M059J (cell line): ENCODE measurements at regions not wholly inside any gene's neighbourhood (a gene's known extent, or its start where the extent isn't known, plus 50 kb on each side); places are given as distances from the start of the nearest gene placed in this dataset.

Experiments
- DNase-seq: peaks from one replicate; pipeline ENCODE4 v3.0.0-alpha.2; 2012; ENCODE audit warnings: low read depth

DNA sequence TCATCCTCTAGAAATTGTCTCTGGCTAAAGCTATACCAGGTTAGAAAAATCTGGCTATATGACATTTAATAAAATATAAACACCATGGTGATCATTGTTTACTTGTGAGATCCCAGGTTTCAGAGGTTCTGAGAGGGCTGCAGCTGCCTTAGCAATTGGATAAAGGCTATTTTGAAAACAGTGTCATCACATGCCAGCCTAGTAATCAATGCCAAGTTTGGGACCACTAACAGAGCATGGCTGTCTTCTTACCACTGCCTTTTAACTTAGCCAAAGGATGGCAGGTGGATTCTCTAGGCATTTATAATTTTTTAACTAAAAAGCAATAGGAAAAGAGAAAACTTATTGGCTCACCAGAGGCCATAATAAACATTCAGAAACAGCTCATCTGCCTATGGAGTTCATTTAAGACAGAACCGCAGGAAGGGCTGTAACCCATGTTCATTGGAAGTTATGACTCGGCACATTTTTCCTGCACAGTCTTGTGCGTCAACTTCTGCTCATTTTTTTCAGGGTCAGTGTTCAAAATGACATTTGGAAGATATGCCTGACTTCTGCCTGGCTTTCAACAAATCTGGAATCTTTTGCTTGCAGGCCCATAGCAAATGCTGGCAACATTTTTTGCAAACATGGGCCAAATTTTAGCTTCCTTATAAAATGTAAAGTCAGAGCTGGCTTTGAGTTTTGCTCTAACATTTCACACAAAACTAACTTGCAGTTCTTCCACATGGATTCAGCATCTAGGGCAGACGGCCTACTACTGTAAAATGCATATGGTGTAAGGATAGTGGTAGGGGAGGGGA is 476.0 kb upstream of the TBL1XR1 start:
- DNase-seq: peak; percentile 78

GRCh38 chr3:177674186-177674585 is 476.9 kb upstream of the TBL1XR1 start:
- no peak for DNase-seq

- no peak for DNase-seq
Measured at GRCh38 chr3:177676148-177676547, 478.9 kb upstream of the TBL1XR1 start.

- no peak for DNase-seq
Measured at GRCh38 chr3:177676947-177677587, 479.8 kb upstream of the TBL1XR1 start.

DNA sequence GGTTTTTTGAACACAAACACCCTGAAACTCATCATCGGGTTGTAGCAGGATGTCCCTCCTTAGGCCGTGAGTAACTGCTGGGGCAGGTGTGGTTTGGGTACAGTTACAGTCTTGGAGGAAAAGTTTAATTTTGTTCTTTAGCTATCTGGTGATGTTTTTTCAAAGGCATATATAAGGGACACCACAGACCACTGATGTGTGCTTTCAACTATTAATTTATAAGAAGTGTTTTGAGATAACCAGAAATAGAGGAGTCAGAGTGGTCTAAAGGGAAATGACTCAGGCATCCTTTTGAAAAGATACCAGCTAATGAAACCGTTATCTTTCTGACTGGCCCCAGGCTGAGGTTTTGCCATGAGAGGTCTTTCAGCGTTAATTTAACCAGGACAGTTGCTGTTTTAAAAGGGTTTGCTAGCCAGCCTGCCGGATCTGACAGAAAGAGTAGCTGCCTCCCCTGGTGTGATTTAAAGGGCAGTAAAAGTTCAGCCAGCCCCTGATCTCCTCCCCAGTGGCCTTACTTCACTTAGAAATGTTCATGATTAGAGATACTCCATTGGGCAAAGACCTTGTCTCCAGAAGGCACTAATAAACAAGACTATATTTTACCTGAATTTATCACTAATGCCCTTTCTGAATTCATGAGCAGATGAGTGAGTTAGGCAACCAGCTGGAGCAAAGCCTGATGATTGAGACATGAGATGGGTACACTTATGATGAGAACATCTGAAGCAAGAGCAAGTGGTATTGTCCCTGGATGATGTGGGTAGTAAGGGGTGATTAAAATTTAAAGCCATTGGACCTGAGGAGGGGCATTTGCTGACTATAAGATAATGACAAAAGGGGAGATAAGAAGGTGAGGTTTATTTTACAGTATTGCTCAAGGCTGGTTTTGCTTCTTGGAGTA is 482.5 kb upstream of the TBL1XR1 start:
- DNase-seq: peak; percentile 96

DNA sequence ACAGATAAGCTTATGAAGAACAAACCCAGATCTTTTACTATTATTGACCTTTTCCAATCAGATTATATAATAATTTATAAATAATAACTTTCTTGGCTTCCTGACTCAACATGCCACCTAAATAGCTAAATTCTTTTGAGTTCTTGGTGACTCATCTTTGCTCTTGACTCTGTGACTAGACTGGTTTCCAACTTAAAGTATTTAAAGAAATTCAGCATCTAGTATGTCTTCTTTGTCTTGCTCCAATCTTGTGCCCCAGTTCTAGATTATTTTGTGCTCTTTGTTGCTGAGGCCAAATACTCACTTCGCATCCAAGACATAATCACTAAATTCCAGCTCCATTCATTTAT is 483.2 kb upstream of the TBL1XR1 start:
- DNase-seq: peak; percentile 77

DNA sequence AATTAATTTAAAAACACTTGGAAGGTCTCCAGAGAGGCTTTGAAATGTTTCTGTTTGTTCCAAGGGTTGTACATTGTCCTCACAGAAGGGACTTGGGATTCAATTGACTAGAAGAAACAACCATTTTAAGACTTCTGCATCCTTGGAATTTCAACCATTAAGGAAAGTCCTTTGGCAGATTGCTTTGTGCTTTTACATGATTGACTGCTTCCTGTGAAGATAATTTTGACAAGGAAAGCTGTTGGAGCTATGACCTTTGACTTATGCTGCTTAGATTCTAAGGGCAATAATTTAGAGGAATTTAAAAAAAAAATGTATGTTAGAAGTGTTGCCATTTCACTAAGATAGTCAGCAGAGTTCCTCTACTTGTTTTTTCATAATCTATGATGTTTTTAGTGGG is 483.9 kb upstream of the TBL1XR1 start:
- no peak for DNase-seq

DNA sequence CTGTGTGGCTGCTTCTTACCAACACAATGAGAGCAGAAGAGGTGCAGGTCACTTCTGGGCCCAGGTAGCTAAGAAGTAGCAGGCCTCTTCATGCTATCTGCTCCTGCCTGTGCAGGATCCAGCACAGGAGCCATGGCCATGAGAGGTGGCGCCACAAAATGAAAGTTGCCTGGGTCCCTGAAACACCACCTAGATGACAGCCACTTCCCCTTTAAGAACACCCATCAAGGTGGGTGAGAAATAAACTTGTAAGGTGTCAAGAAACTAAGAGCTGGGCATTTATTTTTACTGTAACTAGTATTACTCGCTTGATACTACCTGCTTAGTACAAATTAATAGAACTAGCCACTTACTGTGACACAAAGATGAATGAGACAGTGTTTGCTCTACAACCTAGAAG is 484.6 kb upstream of the TBL1XR1 start:
- no peak for DNase-seq

GRCh38 chr3:177683586-177683985 is 486.3 kb upstream of the TBL1XR1 start:
- DNase-seq: no peak

DNA sequence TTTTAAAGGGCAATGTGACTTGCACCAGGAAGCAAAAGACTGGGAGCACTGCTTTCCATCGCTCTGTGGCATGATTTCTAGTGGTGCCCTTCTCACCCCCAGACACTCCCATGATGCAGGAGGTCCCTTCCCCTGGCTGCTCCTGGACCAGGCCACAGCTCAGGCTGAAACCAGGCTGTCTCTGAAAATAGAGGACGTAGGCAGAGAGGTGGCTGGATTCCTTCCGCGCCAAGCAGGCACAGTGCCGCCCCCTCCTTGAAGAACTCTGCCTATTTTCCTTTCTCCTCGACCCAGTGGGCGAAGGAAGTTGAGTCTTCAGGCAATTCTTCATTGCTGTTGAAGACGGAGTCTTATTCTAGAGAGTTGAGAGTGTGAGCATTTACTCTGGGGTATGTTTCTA is 489.4 kb upstream of the TBL1XR1 start:
- DNase-seq: no peak

GRCh38 chr3:177687291-177687690 is 490.0 kb upstream of the TBL1XR1 start:
- no peak for DNase-seq

GRCh38 chr3:177688152-177688551 is 490.9 kb upstream of the TBL1XR1 start:
- no peak for DNase-seq

DNA sequence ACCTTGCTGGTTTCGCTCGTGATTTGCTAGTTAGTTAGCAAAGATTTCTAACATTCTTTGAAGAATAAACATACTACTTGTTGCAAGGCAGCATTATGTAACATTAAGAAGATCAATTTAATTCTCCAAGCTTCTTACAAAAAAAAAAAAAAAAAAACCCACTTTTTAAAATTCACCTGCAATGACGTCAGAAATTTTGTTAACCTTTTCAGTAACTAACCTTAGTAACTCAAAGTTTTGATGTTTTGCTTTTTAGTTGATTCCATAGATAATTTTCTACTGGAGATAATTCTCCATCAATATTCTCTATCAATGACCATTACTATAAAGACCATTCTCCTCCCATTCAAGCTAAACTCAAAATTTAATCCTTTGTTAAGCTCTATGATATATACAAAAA is 491.8 kb upstream of the TBL1XR1 start:
- DNase-seq: no peak

DNA sequence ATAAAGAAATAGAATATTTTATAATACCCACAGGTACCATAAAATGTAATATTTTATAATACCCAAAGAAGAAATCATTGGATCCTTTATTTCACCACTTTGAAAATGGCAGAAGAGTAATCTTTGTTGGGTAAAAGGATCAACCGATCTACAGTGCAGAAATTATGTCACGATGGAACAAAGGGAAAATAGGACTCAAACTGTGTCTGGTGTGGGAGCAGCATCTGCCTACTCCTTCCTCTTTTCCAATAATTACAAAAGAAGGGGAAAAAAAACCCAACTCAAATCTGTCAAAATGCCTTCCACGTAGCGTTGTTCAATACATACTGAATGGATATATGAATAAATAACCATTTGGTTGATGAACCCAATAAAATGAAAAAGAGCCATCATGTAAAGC is 492.6 kb upstream of the TBL1XR1 start:
- DNase-seq: no peak

GRCh38 chr3:177690306-177690705 is 493.0 kb upstream of the TBL1XR1 start:
- DNase-seq: no peak

DNA sequence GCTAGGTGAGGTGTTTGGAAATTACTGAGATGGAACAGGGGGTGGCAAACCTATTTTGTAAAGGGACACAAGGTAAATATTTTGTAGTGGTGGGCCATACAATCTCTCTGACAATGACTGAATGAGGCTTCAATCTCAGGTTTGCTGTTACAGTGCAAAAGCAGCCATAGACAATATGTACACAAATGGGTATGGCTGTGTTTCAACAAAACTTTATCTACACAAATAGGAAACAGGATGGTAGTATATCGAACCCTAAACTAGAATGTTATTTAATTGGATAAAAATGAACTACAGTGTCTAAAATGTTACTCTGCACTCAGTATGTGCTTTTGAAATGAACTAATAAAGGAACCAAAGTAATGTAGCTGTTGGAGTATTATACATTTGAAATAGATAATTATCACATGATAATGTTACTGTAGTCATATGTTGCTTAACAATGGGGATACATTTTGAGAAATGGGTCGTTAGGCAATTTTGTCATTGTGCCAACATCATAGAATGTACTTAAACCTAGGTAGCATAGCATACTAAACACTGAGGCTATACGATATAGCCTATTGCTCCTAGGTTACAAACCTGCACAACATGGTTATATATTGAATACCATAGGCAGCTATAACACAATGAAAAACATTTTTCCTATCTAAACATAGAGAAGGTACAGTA is 495.2 kb upstream of the TBL1XR1 start:
- DNase-seq: no peak

DNA sequence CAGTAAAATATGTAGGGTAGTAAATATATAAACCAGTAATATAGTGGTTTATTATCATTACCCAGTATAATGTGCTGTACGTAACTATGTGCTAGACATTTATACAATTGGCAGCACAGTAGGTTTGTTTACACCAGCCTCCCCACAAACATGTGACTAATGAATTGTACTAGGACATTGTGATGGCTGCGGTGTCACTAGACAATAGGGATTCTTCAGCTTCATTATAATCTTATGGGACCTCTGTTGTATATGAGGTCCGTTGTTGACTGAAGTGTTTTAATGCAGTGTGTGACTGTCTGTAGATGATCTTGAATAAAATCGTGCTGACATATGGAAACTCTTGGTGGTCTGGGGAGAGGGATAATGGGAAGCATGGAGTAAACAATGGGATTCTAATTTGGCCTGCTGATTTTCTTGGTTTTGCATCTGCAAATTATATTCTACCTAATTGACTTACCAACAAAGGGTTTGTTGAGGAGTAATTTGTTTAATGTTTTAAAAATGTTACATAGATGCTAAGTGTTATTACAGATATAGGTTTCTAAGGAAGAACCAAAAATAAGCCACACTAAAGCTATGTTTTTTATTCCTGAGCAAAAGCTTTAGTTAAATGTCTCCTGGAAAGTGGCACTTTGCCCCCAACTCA is 496.5 kb upstream of the TBL1XR1 start:
- peak; percentile 29 for DNase-seq

DNA sequence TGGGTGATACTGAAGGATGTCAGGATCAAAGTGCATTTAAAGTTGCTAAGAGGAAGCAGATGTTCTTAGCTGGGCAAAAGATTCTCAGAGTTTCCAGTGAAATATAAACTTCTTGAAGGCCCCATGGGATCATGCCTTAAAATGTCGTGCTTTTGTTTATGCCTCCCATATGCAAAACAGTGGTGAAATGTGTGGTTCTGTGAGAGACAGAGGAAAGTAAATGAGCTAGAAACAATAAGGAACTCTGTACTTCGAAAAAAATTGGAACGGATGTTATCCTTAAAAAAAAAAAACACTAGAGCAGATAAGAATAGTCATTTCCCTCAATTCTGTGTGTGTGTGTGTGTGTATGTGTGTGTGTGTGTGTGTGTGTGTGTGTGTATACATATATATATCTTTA is 497.0 kb upstream of the TBL1XR1 start:
- peak; percentile 37 for DNase-seq

DNA sequence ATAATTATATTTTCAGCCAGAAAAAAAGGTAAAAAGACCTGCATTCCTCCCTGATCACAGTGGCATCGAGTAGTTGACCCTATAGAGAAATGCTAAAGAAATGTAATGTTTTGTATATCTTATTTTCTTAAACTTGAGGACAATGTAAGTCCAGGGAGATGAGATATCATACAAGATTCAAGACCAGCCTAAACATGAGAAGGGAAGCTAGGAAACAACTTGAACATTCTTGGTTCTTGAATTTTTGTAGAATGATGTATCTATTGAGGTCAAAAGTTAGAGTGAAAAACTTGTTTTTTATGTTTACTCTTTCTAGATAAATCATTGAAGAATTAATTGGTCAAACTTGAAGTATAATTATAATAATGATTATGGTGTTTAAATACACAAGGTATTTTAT is 497.7 kb upstream of the TBL1XR1 start:
- DNase-seq: no peak

DNA sequence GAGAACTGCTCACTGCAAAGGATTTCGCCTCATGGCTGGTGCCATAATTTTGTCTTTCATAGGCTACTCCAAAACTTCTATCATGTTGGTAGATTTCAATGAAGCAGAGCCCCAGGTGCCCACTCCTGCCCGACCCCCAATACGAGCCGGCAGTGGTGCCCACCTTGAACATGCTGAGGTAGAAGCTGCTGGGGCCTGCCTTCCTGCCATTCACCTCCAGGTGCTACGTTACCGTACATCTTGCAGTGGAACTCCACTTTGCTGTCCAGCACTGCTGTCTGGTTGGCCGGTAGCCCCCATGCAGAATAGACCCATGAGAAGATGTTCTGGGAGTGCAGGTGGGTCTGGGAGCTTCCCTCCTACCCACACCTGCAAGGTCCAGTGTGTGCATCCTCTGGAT is 502.8 kb upstream of the TBL1XR1 start:
- no peak for DNase-seq

DNA sequence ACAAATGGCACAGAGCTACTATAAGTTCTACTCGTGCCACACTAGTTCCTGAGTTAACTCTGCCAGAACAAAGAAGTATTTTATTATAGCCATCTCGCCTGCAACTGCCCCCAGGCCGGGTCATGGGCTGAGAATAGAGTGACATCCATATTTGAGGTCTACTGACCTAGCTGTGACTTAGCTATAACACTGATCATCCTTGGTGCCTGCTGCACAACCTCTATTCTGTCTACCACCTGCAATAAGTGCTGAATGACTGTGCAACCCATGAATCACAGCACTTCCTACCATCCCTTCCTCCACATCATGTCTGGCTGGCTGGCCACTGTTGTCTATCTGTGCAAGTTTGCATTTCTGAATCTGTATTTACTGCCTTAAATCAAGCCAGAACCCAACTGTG is 506.5 kb upstream of the TBL1XR1 start:
- DNase-seq: peak; percentile 64
